NT2/D1 (cell line): ENCODE measurements at regions not wholly inside any gene's neighbourhood (a gene's known extent, or its start where the extent isn't known, plus 50 kb on each side); places are given as distances from the start of the nearest gene placed in this dataset.

Source experiments
- DNase-seq: peaks from one replicate; pipeline ENCODE4 v3.0.0-alpha.2; 2011; ENCODE audit warnings: low read depth, low spot score
- H3K27me3 ChIP-seq: 2 replicates; pipeline ENCODE4 v1.6.0; 2011; ENCODE audit warnings: mild to moderate bottlenecking; ENCODE audit not compliant: insufficient read length, insufficient read depth
- H3K36me3 ChIP-seq: 2 replicates; pipeline ENCODE4 v1.6.1; 2011; ENCODE audit warnings: mild to moderate bottlenecking, low read length, mixed read lengths; ENCODE audit not compliant: insufficient read depth, insufficient read length
- H3K4me1 ChIP-seq: 2 replicates; pipeline ENCODE4 v1.5.1; 2011; ENCODE audit not compliant: insufficient read depth, insufficient read length
- H3K4me3 ChIP-seq: 2 replicates; pipeline ENCODE4 v1.5.1; 2011; ENCODE audit warnings: low read depth; ENCODE audit not compliant: insufficient read length
- H3K9ac ChIP-seq: 2 replicates; pipeline ENCODE4 v1.6.0; 2011; ENCODE audit warnings: low read depth; ENCODE audit not compliant: insufficient read length
- H3K9me3 ChIP-seq: 2 replicates; pipeline ENCODE4 v1.5.1; 2011; ENCODE audit warnings: mild to moderate bottlenecking, low read length; ENCODE audit not compliant: insufficient read depth
- SUZ12 ChIP-seq: IDR thresholded peaks from 2 replicates; pipeline ENCODE4 v1.6.1; 2011; ENCODE audit not compliant: insufficient read length, insufficient read depth; ENCODE audit errors: extremely low read depth
- YY1 ChIP-seq: IDR thresholded peaks from 2 replicates; pipeline ENCODE4 v1.6.1; 2011; ENCODE audit not compliant: insufficient read length, insufficient read depth
- ZNF274 ChIP-seq: IDR thresholded peaks from 2 replicates; pipeline ENCODE4 v1.6.1; 2011; ENCODE audit warnings: mild to moderate bottlenecking, low read depth, low read length

DNA sequence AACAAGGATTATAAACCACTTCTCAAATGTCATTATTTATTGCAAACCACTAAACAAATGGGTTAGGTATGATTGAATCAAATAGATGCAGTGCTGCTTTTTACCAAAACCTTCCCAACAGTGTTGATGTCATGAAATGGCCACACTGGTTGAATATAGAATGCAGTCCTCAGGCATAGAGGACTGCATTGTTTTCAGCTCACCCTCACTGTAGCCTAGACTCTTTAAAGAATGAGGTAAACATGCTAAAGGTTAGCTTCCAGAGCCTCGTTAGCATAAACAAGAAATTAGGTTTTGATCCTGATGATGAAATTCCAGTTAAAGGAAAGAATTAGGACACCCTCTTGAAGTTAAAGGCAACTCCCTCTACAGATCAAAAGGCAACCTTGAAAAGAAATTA lies 224.3 kb downstream of the ALDH8A1 start:
- Histone ChIP-seq H3K36me3 (no peaks in the 10 kb centered on the region), H3K27me3 (no peaks in the 10 kb centered on the region), H3K4me3 (no peak overlapping the region), H3K9me3 (no peaks in the 10 kb centered on the region), H3K9ac (no peak overlapping the region), H3K4me1 (no peaks in the 10 kb centered on the region)
- TF ChIP-seq YY1 (no peak), SUZ12 (no peak), ZNF274 (no peak)
- DNase-seq: no peak

DNA sequence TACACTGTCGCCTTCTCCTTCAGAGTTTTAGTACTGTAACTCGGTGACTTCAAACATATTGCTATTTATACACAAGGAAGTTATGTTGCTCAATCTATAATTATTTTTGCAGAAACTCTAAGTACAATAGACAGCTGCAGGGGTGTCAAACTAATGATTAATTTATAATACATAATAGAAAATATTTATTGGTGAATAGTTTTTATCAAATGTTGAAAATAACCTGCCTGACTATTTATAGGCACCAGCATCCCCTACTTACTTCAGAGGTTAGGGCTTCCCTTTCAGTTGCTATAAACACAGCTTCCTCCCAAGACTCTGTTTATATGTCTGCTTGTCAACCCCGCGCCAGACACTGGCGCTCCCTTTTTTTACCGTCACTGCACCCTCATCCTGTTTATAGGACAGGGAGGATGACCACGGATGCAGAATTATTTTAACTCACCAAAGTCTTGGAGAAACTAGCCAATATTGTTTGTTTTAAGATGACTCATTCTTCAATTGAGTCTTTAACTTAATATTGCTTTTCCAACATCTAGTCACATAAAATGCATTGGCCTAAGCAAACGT lies 225.0 kb downstream of the ALDH8A1 start:
- Histone ChIP-seq H3K9ac (no peak overlapping the region), H3K9me3 (no peaks in the 10 kb centered on the region), H3K4me3 (no peak overlapping the region), H3K36me3 (no peaks in the 10 kb centered on the region), H3K4me1 (no peaks in the 10 kb centered on the region), H3K27me3 (no peaks in the 10 kb centered on the region)
- no peak for DNase-seq
- TF ChIP-seq ZNF274 (no peak), YY1 (no peak), SUZ12 (no peak)

DNA sequence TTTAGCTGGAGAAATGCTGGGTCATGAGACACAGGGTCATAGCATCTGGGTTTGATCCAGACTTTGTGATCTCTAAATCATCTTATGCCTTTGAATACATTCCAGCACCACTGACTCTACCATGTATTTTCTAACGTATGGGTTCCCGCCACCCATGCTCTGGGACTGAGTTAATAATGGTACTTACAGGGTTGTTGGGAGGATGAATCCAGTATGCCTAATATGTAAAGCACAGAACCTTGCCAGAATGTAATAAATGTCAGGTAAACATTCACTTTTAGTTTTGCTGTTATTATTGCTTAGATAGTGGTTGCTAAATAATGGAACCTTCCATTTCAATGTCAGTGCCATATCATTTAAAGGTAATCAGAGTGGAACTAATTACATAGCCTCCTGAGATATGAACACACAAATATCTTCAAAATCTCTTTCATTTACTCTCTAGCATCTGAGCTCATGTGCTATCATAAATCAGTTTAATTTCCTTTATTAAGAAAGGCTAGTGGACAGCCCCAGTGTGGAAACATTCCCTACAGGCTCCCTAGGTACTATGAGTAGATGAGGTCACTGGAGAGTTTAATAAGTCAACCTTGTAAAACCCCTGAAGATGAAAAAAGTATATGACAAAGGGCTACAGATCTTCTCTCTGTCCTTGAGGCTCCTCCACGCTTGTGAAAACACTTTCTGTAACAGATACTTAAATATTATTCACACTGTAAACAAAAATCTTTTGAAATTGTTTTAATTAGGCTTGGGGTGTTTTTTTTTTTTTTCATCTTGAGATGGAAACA lies 226.6 kb downstream of the ALDH8A1 start:
- H3K4me1 ChIP-seq: no peaks in the 10 kb centered on the region
- no peaks in the 10 kb centered on the region for H3K36me3 ChIP-seq
- TF ChIP-seq SUZ12 (no peak), YY1 (no peak), ZNF274 (no peak)
- H3K9ac ChIP-seq: no peak overlapping the region
- no peaks in the 10 kb centered on the region for H3K9me3 ChIP-seq
- no peak overlapping the region for H3K4me3 ChIP-seq
- no peak for DNase-seq
- no peaks in the 10 kb centered on the region for H3K27me3 ChIP-seq

DNA sequence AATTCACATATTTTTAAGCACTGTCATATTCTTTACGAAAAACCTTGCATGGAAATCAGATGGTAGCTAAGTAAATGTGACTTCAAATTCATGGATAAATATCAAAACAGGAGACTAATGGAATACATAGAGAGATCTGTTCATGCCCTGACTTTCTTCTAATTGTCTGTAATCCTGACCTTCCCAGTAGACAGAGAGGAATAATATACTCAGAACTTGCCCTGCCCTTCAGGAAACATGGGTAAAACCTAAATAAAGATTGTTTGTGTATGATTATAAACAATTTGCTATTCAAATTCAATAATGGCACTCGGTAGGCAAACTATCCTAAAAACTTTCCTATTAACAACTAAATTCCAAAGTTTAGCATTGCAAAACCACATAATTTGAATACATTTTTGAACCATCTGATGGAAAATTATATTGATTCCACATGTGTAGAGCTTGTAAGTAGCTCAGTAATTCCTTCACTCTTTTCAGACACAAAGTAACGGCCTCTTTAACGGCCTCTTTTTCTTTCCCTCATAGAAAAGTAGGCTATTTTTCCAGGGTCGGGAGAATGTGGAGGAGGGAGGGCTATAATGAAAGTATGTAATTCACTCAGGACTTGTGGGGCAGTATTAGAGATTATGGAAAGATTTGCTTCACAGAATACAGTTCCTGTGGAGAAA lies 227.6 kb downstream of the ALDH8A1 start:
- Histone ChIP-seq H3K9ac (no peak overlapping the region), H3K27me3 (no peaks in the 10 kb centered on the region), H3K4me3 (no peak overlapping the region), H3K36me3 (no peaks in the 10 kb centered on the region), H3K4me1 (no peaks in the 10 kb centered on the region), H3K9me3 (no peaks in the 10 kb centered on the region)
- no peak for DNase-seq
- TF ChIP-seq ZNF274 (no peak), YY1 (no peak), SUZ12 (no peak)

DNA sequence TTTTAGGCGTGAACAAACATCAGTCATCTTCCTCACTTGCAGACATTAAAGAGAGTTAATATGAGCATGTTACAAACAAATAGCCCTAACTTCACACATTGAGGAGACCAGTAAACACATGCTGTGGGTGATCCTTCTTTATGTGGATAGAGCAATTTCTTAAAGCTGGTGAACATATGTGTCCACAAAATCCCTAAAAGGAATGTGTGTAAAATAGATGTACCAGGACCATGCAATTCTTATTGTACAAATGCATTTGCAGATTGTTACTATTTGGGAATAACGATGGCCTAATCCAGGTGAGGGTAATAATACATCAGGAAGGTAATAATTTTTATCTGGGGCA lies 228.9 kb downstream of the ALDH8A1 start:
- Histone ChIP-seq H3K9me3 (no peaks in the 10 kb centered on the region), H3K27me3 (no peaks in the 10 kb centered on the region), H3K36me3 (no peaks in the 10 kb centered on the region), H3K9ac (no peak overlapping the region), H3K4me3 (no peak overlapping the region), H3K4me1 (no peaks in the 10 kb centered on the region)
- TF ChIP-seq ZNF274 (no peak), SUZ12 (no peak), YY1 (no peak)
- no peak for DNase-seq

DNA sequence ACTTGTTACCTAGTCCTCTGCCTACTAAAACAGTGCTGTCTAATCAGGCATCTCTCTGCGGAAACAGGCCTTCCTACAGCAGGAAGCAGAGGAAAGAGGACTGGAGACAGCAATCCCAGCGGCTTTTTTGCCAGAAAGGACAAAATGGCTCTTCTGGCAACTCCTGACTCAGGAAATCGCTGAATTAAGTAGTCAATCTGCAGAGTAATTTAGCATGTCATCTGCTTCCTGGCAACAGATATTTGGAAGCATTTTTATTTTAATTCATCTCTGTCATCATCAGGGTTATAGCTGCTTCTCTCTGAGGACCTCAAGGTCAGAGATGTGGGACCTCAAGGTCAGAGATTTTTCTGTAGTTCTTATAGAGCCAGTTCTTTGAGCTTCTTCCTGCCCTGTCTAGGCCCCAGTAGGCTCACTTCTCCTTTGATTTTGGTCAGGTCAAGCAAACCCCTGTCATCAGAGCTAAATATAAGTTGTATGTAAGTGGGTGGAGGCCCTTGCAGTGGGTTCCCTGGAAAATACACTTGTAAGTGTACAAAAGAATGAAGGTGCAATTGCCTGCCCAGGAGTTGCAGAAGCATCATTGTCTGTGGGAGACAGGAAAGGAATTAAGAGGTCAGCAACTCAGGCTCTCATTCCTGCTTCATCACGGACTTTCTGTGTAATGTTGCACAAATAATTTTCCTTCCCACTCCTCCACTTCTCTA lies 229.4 kb downstream of the ALDH8A1 start:
- Histone ChIP-seq H3K36me3 (no peaks in the 10 kb centered on the region), H3K4me3 (no peak overlapping the region), H3K27me3 (no peaks in the 10 kb centered on the region), H3K9me3 (no peaks in the 10 kb centered on the region), H3K4me1 (no peaks in the 10 kb centered on the region), H3K9ac (no peak overlapping the region)
- no peak for DNase-seq
- no peak for TF ChIP-seq ZNF274
- no peak for TF ChIP-seq SUZ12
- no peak for TF ChIP-seq YY1

DNA sequence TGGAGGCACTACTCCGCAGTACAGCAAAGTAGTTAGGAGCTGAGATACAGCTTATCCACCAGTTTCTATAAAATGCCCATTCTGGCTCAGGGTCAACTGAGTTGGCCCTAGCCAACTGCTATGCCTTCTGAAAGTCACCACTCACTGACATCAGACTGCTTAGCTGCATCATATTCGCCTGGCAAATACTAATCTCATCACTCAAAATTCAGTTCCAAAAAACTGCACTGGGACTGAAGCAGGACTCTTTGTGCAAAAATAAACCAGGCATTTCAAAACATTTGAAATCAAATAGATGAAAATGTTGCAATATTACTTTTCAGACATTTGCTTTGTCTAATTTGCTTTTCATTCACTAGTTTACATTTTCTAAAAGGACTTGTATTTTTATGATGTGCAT lies 230.0 kb downstream of the ALDH8A1 start:
- no peak for DNase-seq
- Histone ChIP-seq H3K9me3 (no peaks in the 10 kb centered on the region), H3K4me3 (no peak overlapping the region), H3K36me3 (no peaks in the 10 kb centered on the region), H3K9ac (no peak overlapping the region), H3K4me1 (no peaks in the 10 kb centered on the region), H3K27me3 (no peaks in the 10 kb centered on the region)
- TF ChIP-seq YY1: no peak
- TF ChIP-seq SUZ12: no peak
- no peak for TF ChIP-seq ZNF274
